Liver (tissue), 3 donors: ENCODE measurements at regions not wholly inside any gene's neighbourhood (a gene's known extent, or its start where the extent isn't known, plus 50 kb on each side); places are given as distances from the start of the nearest gene placed in this dataset.

Source experiments
- TAF1 ChIP-seq: conservative IDR thresholded peaks from 2 replicates; pipeline ENCODE4 v1.6.1; 2016; ENCODE audit warnings: antibody characterized with exemption, mild to moderate bottlenecking
- TF ChIP-seq, protein P1 (sequence below): fragments of 150-350 bp; IDR thresholded peaks from 2 replicates; pipeline ENCODE4 v1.5.1; 2017; ENCODE audit warnings: improper control_type of control experiment, low read depth, low read length; ENCODE audit not compliant: missing input control
- TF ChIP-seq, protein P2 (sequence below): IDR thresholded peaks from 2 replicates; pipeline ENCODE4 v1.6.1; 2016; ENCODE audit warnings: antibody characterized with exemption
- donor health status: healthy.
- donor health status: healthy.

DNA sequence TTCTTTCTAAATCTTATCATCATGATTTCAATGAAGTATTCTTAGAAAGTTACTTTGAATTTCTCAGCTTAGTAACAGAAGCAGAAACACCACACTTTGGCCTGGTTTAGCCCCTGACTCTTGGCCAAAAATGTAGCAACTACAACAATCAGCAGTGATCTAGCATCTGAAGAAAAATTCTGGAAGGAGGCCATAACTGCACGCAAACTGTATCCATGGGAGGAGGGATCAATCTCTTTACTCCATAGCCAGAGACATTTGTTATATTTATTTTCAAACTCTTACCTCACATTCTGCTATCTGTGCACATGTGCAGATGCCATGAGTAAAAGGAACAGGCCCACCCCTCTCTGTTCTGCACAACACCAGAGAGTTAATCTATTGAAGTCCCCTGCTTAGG is 251.0 kb upstream of the P2RY1 start:
- TF ChIP-seq, protein P1, sequence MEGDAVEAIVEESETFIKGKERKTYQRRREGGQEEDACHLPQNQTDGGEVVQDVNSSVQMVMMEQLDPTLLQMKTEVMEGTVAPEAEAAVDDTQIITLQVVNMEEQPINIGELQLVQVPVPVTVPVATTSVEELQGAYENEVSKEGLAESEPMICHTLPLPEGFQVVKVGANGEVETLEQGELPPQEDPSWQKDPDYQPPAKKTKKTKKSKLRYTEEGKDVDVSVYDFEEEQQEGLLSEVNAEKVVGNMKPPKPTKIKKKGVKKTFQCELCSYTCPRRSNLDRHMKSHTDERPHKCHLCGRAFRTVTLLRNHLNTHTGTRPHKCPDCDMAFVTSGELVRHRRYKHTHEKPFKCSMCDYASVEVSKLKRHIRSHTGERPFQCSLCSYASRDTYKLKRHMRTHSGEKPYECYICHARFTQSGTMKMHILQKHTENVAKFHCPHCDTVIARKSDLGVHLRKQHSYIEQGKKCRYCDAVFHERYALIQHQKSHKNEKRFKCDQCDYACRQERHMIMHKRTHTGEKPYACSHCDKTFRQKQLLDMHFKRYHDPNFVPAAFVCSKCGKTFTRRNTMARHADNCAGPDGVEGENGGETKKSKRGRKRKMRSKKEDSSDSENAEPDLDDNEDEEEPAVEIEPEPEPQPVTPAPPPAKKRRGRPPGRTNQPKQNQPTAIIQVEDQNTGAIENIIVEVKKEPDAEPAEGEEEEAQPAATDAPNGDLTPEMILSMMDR = no peak
- TF ChIP-seq, protein P2, sequence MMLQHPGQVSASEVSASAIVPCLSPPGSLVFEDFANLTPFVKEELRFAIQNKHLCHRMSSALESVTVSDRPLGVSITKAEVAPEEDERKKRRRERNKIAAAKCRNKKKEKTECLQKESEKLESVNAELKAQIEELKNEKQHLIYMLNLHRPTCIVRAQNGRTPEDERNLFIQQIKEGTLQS = no peak
- TF ChIP-seq TAF1 = no peak
